GM12874 (cell line): ENCODE measurements at regions not wholly inside any gene's neighbourhood (a gene's known extent, or its start where the extent isn't known, plus 50 kb on each side); places are given as distances from the start of the nearest gene placed in this dataset.

Experiments used
- CTCF ChIP-seq: IDR thresholded peaks from 2 replicates; pipeline ENCODE4 v1.5.1; 2011; ENCODE audit warnings: low read depth, mild to moderate bottlenecking, control low read depth, low read length, moderate library complexity; ENCODE audit not compliant: insufficient read depth

GRCh38 chr13:65783383-65783782 is 1446.8 kb downstream of the PCDH9 start:
- no peak for TF ChIP-seq CTCF

- TF ChIP-seq CTCF = no peak
These were observed 1461.6 kb downstream of the PCDH9 start for GRCh38 chr13:65768545-65768944.

GRCh38 chr13:65763811-65764210 is 1466.3 kb downstream of the PCDH9 start:
- TF ChIP-seq CTCF = no peak

GRCh38 chr13:65762012-65762411 is 1468.1 kb downstream of the PCDH9 start:
- no peak for TF ChIP-seq CTCF

- no peak for TF ChIP-seq CTCF
These were observed 1474.0 kb downstream of the PCDH9 start for GRCh38 chr13:65756071-65756671.

- no peak for TF ChIP-seq CTCF
These were observed 1481.9 kb downstream of the PCDH9 start for GRCh38 chr13:65748227-65748626.

- no peak for TF ChIP-seq CTCF
These were observed 1483.7 kb downstream of the PCDH9 start for GRCh38 chr13:65746406-65746921.
